GM13976 (cell line): ENCODE measurements at regions not wholly inside any gene's neighbourhood (a gene's known extent, or its start where the extent isn't known, plus 50 kb on each side); places are given as distances from the start of the nearest gene placed in this dataset.

Experiments
- DNase-seq: peaks from one replicate; pipeline ENCODE4 v3.0.0; 2012; ENCODE audit warnings: low spot score
- CTCF ChIP-seq: IDR thresholded peaks from 2 replicates; pipeline ENCODE4 v1.5.1; 2012; ENCODE audit warnings: borderline replicate concordance, mild to moderate bottlenecking; ENCODE audit not compliant: insufficient read depth; ENCODE audit errors: extremely low read depth, missing control alignments, control extremely low read depth
- in situ Hi-C: fragments of 300-500 bp; cut with MboI; formaldehyde crosslinking; loops from one replicate; pipeline ENCODE4 v1.12.0; 2022; ENCODE audit warnings: low sequenced_read_pairs, mixed read lengths, inconsistent platforms; ENCODE audit not compliant: unreplicated experiment

- no peak for DNase-seq
- no peak for TF ChIP-seq CTCF
- in situ Hi-C loops, result no loop called here
These were observed 136.6 kb upstream of the HHIP start for GRCh38 chr4:144509088-144510015.

- in situ Hi-C loops, result no loop called here
- TF ChIP-seq CTCF, result no peak
- no peak for DNase-seq
These were observed 131.2 kb upstream of the HHIP start for GRCh38 chr4:144514736-144515135.

DNA sequence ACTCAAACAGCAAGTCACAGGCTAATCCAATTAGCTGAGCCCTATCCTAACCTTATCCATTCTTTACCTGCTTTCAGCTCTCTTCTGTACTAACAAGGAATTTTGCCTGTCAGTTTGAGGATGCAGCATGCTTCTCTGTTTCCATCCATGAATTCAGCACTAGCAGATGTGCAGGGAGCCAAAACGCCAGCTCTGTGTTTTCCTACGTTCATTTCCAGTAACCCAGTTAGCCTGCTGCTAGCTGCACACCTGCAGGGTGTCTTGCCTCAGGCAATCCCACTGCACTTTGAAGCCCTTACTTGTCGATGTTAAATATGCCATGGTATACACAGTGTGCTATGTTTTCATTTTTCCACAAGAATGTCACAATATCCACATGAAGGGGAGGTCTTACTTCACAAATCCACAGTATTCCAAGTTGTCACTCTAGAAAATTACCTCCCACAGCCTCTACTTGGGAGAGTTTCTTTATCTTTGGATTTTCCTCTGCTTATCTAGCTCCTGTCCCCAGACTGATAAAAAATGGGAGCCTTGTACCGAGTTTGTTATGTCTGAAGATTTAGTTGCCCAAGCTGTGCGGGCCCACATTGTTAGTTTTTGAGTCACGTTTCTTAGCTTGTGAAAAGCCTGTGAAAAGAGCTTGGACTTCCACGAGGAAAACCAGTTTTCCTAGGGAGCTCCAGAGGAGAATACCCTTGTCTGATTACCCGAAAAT, 127.6 kb upstream of the HHIP start:
- in situ Hi-C loops, result no loop called here
- no peak for TF ChIP-seq CTCF
- no peak for DNase-seq

GRCh38 chr4:144531841-144532240, 114.1 kb upstream of the HHIP start:
- no peak for TF ChIP-seq CTCF
- DNase-seq, result no peak
- in situ Hi-C loops, result no loop called here

GRCh38 chr4:144547678-144548298, 98.2 kb upstream of the HHIP start:
- no peak for TF ChIP-seq CTCF
- in situ Hi-C loops, result no loop called here
- peak; percentile 55 for DNase-seq

GRCh38 chr4:144556636-144557035, 89.3 kb upstream of the HHIP start:
- DNase-seq, result no peak
- TF ChIP-seq CTCF, result no peak
- in situ Hi-C loops, result no loop called here
